Glomerular visceral epithelial cell (primary cell): ENCODE measurements at regions not wholly inside any gene's neighbourhood (a gene's known extent, or its start where the extent isn't known, plus 50 kb on each side); places are given as distances from the start of the nearest gene placed in this dataset.
A peak's percentile ranks its signal among the peaks of the same experiment; 100 is the strongest.
"Not testable (repeated sequence)": the region's sequence is repeated elsewhere in the genome, so short reads cannot be mapped to it uniquely, and the experiment has no call there.

Source experiments
- DNase-seq: peaks from one replicate; pipeline ENCODE4 v3.0.0-alpha.2; 2016; ENCODE audit errors: extremely low spot score

DNA sequence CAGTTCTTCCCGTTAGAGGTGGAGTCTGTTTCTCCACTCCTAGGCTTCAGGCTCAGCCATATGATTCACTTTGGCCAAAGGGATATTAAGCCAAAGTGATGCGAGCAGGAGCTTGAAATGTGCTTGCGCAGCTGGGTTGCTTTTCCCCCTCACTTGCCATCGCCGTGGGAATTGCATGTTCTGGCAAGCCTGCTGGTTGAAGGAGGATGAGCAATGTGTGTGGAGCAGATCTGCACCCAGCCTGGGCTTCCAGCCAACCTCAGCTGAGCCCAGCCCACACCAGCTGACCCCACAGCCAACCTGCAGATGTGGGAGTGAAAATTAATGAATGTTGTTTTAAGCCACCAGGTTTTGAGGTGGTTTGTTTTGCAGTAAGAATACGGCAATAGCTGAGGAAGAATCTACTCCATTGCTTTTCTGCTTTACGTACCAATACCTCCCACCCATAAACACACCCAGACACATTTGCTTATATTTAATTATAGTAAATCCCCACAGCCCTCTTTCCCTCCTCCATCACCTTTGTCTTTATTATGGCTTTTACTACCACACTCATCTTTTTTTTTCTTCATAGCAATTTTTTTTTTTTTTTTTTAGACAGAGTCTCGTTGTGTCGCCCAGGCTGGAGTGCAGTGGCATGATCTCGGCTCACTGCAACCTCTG lies 132.8 kb upstream of the FUNDC1 start:
- DNase-seq, result peak; percentile 89

DNA sequence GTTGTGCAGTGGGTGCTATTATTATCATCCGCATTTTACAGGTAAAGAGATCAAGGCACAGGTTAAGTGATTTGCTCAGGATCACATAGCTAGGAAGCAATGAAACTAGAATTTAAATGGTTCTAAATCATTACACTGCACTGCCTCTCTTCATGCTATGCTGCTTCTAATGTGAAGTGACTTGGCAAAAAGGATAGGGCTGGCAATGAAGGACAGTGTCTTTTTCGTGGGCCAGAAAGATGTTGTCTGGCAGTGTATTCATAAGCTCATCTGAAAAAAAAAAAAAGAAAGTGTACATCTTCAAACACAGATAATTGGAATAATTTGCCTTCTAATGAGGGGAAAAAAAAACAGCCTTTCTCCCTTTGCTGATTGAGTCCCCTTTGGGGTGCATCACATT lies 132.2 kb upstream of the FUNDC1 start:
- DNase-seq, result no peak

DNA sequence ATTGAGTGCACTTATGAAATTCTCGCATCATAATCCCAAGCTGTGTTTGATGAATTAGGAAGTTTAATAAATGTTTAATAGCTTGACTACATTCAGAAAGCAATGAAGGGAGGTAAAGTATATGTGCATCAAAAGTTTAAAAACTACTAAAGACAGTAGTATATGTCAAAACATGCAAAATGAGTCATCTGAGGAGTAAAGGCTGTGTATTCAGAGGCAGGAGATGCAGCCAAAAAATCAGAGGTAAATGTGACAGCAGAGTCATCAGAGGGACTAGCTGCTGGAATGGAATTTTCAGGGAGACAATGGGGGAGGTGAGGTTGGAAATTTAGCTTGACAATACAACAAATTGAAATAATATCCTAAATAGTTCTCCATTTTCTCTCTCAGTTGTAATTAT lies 127.0 kb upstream of the FUNDC1 start:
- DNase-seq, result no peak

DNA sequence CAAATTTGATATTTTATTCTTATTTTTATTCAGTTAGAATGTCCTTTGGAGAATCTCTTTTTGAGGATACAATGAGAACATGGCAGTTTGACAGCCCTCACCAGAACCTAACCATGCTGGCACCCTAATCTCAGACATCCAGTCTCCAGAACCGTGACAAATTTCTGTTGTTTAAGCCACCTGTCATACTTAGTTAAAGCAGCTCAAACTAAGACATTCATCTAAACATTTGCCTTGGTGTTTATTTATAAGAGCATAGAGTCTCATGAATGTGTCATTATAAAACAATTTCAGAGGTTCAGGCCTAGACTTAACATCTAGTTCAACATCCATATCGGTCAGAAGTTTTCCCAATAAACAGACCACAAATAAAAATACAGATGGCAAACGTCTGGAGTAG lies 125.1 kb upstream of the FUNDC1 start:
- no peak for DNase-seq

DNA sequence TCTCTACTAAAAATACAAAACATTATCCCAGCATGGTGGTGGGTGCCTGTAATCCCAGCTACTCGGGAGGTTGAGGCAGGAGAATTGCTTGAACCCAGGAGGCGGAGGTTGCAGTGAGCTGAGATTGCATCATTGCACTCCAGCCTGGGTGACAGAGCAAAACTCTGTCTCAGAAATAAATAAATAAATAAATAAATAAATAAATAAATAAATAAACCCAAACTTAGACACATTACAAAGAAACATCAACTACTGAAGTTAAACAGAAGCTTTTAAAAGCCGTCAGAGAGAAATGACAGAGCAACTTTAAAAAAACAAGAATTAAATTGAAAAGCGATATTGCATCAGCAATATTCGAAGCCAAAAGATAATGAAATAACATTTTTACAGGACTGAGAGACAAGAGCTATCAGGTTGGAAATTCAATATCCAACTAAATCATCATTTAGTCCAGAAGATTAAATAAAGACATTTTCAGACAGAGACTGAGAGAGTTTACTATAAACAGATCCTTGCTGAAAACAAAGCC lies 115.1 kb upstream of the FUNDC1 start:
- DNase-seq, result not testable (repeated sequence)

DNA sequence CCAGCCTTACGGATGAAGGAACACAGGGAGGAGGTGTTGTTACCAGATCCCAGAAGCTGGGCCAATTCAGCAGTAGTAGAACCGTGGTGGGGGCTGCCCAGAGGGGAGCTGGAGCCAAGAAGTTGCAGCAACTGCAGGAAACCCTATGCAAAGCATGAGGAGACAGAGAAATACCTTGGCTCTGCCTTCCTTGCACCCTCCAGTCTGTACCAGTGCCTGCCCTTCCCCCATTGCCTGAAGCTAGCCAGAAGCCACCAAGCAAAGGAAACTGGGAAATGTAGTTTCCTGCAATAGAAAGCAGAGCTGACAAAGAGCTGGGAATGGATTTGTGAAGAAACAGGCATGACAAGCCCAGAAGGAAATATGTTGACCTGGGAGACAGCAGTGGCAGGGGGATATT lies 108.7 kb upstream of the FUNDC1 start:
- DNase-seq, result peak; percentile 1

DNA sequence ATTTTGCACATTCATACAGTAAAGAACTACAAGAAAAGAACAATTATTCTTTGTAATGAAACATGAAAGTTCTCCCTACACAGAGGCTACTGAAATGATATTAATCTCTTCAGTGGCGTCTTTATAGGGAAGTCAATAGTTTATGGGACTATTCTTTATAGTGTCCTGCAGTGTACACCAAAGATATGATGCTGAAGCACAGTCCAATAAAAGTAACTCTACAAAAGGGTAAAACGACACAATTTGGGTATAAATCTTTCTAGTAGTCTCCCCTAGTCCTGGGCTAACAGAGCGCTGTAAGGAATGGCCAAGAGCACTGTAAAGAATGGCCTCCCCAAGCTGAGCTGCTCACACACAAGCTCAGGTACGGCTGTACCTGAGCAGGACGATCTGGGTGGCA lies 101.1 kb upstream of the FUNDC1 start:
- no peak for DNase-seq

DNA sequence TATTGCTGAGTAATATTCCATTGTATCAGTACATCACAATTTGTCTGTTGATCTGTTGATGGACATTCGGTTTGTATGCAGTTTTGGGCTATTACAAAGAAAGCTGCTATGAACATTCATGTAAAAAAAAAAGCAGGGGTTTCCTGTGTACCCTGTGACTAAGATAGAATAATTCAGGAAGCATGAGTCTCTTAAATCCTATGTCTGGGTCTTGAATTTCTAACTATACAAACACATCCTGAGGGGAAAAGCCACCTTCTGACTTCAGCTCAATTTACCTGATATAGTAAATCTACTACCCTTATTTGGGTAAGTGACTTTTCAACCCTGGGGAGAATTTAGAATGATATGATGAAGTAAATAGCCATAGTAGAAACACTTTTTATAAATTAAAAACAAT lies 94.6 kb upstream of the FUNDC1 start:
- no peak for DNase-seq

DNA sequence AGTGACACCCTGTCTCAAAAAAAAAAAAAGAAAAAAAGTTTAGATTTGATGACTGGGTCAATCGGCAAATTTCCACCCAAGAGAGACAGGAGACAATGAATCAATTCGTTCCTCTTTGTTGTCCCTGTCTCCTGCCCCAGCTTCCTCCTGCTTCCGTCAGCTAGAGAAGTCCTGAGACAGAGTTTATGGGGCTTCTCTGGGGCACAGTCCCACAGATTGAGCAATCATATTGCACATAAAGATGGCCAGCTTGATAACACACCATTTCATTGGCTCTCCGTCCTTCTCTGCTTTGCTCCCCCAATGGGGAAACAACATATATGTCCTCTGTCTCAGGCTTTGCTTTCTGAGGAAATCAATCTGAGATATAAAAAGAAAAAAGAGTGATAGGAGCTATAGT lies 78.4 kb upstream of the FUNDC1 start:
- DNase-seq, result no peak

DNA sequence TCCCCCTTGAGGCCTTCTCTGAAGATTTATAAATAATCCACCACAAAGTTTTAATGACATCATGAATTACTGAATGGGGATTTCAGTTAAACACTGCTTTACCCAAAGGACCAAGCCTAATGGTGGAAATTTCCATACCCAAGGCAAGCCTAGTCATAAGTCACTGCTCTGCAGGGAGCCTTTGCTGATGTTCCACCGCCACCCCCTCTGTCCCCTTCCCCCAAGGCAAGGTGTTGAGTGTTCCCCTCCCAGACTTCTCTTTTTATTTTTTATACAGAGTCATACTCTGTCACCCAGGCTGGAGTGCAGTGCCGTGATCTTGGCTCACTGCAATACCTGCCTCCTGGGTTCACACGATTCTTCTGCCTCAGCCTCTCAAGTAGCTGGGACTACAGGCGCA lies 76.4 kb upstream of the FUNDC1 start:
- DNase-seq, result no peak

DNA sequence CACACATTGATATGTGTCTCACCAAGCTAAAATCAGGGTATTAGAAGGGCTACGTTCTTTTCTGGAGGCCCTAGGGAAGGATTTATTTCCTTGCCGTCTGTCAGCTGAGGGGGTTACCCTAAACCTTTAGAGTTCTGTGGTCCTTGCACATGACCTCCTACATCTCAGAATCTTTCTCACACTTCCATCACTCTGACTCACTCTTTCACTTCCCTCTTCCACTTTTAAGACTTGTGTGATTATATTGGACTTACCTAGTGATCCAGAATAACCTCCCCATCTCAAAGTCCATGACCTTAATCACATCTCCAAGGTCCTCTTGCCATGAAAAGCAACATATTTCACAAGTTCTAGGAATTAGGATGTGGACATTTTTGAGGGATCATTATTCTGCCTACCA lies 53.6 kb upstream of the FUNDC1 start:
- DNase-seq, result no peak
